HepG2 (cell line): ENCODE measurements at regions not wholly inside any gene's neighbourhood (a gene's known extent, or its start where the extent isn't known, plus 50 kb on each side); places are given as distances from the start of the nearest gene placed in this dataset.

Experiments used
- ATAC-seq: fragments of 200-7000 bp; cut with Tn5 transposase; 3 replicates; pipeline ENCODE4 v1.9.1; 2020; ENCODE audit warnings: mild to moderate bottlenecking, moderate library complexity
- BruUV-seq: library from RNA; stranded (reverse); fragments of 400-500 nt; replicated peaks from 2 replicates; lab custom pipeline; 2021; lab: Mats Ljungman, UMichigan
- CTCF ChIA-PET: fragments of 300-600 bp; formaldehyde crosslinking; extraction: SDS; loops from one replicate; lab custom pipeline; 2021; ENCODE audit warnings: low total read pairs, inconsistent platforms, low intra/inter-chr PET ratio; lab: Yijun Ruan, JAX
- POLR2A ChIA-PET: fragments of 350-600 bp; sonication (Branson Sonifier 250); formaldehyde crosslinking; loops from one replicate; lab custom pipeline; 2020; ENCODE audit warnings: antibody characterized with exemption, inconsistent platforms; lab: Yijun Ruan, JAX
- DNase-seq: peaks from one replicate; pipeline ENCODE4 v3.0.0-alpha.2; 2015; ENCODE audit warnings: low spot score
- FAIRE-seq: peaks from 3 replicates; lab custom pipeline; 2011; peaks lifted over from hg19 to GRCh38; lab: Jason Lieb, UNC
- H2AFZ ChIP-seq: one replicate; pipeline ENCODE4 v1.6.1; 2011; ENCODE audit warnings: low read length, inconsistent platforms
- H3K27ac ChIP-seq: fragments of 300-600 bp; 3 replicates; pipeline ENCODE4 v1.8.0; 2011; ENCODE audit warnings: mixed run types, mild to moderate bottlenecking, mixed read lengths, low read length, inconsistent platforms; ENCODE audit not compliant: insufficient read depth; ENCODE audit errors: extremely low read length
- H3K27me3 ChIP-seq, 2 experiments: fragments of 200-600 bp in 1 of 2; 2 replicates in 1 of 2; 3 replicates in 1 of 2; pipeline versions ENCODE4 v1.6.0 to v1.8.0; 2011; ENCODE audit warnings: low read length in 2 of 2, mild to moderate bottlenecking in 2 of 2, moderate library complexity in 2 of 2, inconsistent platforms in 1 of 2; ENCODE audit not compliant: insufficient read depth in 2 of 2, control insufficient read depth in 1 of 2
- H3K36me3 ChIP-seq, 2 experiments: fragments of 200-600 bp in 1 of 2; replicated peaks in 1 of 2; 2 replicates in 1 of 2; 3 replicates in 1 of 2; pipeline versions ENCODE4 v1.5.1 to v1.8.0; 2011; ENCODE audit warnings: low read length in 2 of 2, inconsistent platforms in 1 of 2; ENCODE audit not compliant: insufficient read depth in 2 of 2, control insufficient read depth in 1 of 2
- H3K4me1 ChIP-seq: 2 replicates; pipeline ENCODE4 v1.5.1; 2012; ENCODE audit warnings: low read length, inconsistent platforms; ENCODE audit not compliant: insufficient read depth
- H3K4me2 ChIP-seq: 2 replicates; pipeline ENCODE4 v1.6.0; 2011; ENCODE audit warnings: low read depth, low read length, inconsistent platforms
- H3K4me3 ChIP-seq, 3 experiments: fragments of 200-600 bp in 1 of 3; sonication (generic), shearing (Covaris generic) in 1 of 3; replicated peaks in 1 of 3; 2 replicates each; pipeline ENCODE4 v1.5.1; 2011 to 2016; ENCODE audit warnings: low read length in 3 of 3, inconsistent platforms in 2 of 3, low read depth in 2 of 3, mild to moderate bottlenecking in 2 of 3, control low read depth in 1 of 3, mixed read lengths in 1 of 3; ENCODE audit not compliant: insufficient read depth in 1 of 3
- H3K79me2 ChIP-seq: one replicate; pipeline ENCODE4 v1.6.1; 2011; ENCODE audit warnings: low read length, inconsistent platforms; ENCODE audit not compliant: insufficient read depth
- H3K9ac ChIP-seq: 2 replicates; pipeline ENCODE4 v1.6.0; 2011; ENCODE audit warnings: mild to moderate bottlenecking, low read depth, low read length, inconsistent platforms; ENCODE audit not compliant: insufficient read depth
- H3K9me3 ChIP-seq: 2 replicates; pipeline ENCODE4 v1.5.1; 2012; ENCODE audit warnings: mild to moderate bottlenecking, low read length
- H4K20me1 ChIP-seq: 2 replicates; pipeline ENCODE4 v1.6.0; 2011; ENCODE audit warnings: inconsistent platforms, mild to moderate bottlenecking, low read length, moderate library complexity; ENCODE audit not compliant: insufficient read depth
- ARID5B ChIP-seq: IDR thresholded peaks from 2 replicates; pipeline ENCODE4 v1.4.0; 2020; ENCODE audit warnings: mild to moderate bottlenecking, missing genetic modification reagents
- EED ChIP-seq: sonication (generic); formaldehyde crosslinking; IDR thresholded peaks from 2 replicates; pipeline ENCODE4 v1.5.0; 2020; ENCODE audit warnings: mild to moderate bottlenecking, missing genetic modification reagents
- FOXP1 ChIP-seq, 2 experiments: fragments of 450-650 bp in 1 of 2; IDR thresholded peaks; 2 replicates each; pipeline ENCODE4 v1.6.1; 2017 to 2018; ENCODE audit warnings: antibody characterized with exemption in 1 of 2
- HDAC1 ChIP-seq: sonication (generic); formaldehyde crosslinking; IDR thresholded peaks from 2 replicates; pipeline ENCODE4 v1.5.1; 2020; ENCODE audit warnings: mild to moderate bottlenecking, missing genetic modification reagents
- ISX ChIP-seq: sonication (generic); formaldehyde crosslinking; conservative IDR thresholded peaks from 2 replicates; pipeline ENCODE4 v1.5.0; 2020; ENCODE audit warnings: missing genetic modification reagents
- MEIS1 ChIP-seq: sonication (generic); formaldehyde crosslinking; IDR thresholded peaks from 2 replicates; pipeline ENCODE4 v1.9.0; 2021; ENCODE audit warnings: mild to moderate bottlenecking, missing genetic modification reagents, moderate library complexity, borderline replicate concordance
- RFX3 ChIP-seq: IDR thresholded peaks from 2 replicates; pipeline ENCODE4 v1.6.1; 2016; ENCODE audit warnings: missing biosample characterization, missing genetic modification reagents
- WIZ ChIP-seq: sonication (generic); formaldehyde crosslinking; IDR thresholded peaks from 2 replicates; pipeline ENCODE4 v1.5.1; 2020; ENCODE audit warnings: mild to moderate bottlenecking, missing genetic modification reagents
- ZFP41 ChIP-seq: sonication (generic); formaldehyde crosslinking; IDR thresholded peaks from 2 replicates; pipeline ENCODE4 v1.4.0; 2020; ENCODE audit warnings: mild to moderate bottlenecking, missing genetic modification reagents, borderline replicate concordance
- ZNF552 ChIP-seq: sonication (generic); formaldehyde crosslinking; IDR thresholded peaks from 2 replicates; pipeline ENCODE4 v1.9.0; 2022; ENCODE audit warnings: missing genetic modification reagents, mild to moderate bottlenecking, borderline replicate concordance
- ZNF670 ChIP-seq: sonication (generic); formaldehyde crosslinking; IDR thresholded peaks from 2 replicates; pipeline ENCODE4 v1.8.0; 2022; ENCODE audit warnings: mild to moderate bottlenecking, missing genetic modification reagents, borderline replicate concordance
- ZNF737 ChIP-seq: sonication (generic); formaldehyde crosslinking; IDR thresholded peaks from 2 replicates; pipeline ENCODE4 v1.5.0; 2020; ENCODE audit warnings: missing genetic modification reagents, mild to moderate bottlenecking, borderline replicate concordance
- ZNF841 ChIP-seq: sonication (generic); formaldehyde crosslinking; IDR thresholded peaks from 2 replicates; pipeline ENCODE4 v1.8.1; 2023; ENCODE audit warnings: missing genetic modification reagents, borderline replicate concordance
- WGBS: methylation state at CpG from one replicate; pipeline ENCODE4 v1.1.6; 2017; ENCODE audit warnings: low lambda C conversion rate; 5-methylcytosine and 5-hydroxymethylcytosine counted together
- in situ Hi-C: cut with HindIII; loops from 2 replicates; pipeline ENCODE4 v1.10.0; 2017; ENCODE audit warnings: low pct_unique_long_range_greater_than_20kb; ENCODE audit not compliant: extremely low pct_ligation_motif_present
- intact Hi-C: fragments of 100-400 bp; cut with micrococcal nuclease; formaldehyde crosslinking; loops from one replicate; pipeline ENCODE4 v1.10.0; 2022; ENCODE audit not compliant: unreplicated experiment
- TF ChIP-seq, protein P1 (sequence below): sonication (generic); formaldehyde crosslinking; conservative IDR thresholded peaks from 2 replicates; pipeline ENCODE4 v1.4.0; 2020; ENCODE audit warnings: missing genetic modification reagents
- TF ChIP-seq, protein P2 (sequence below): sonication (generic); formaldehyde crosslinking; IDR thresholded peaks from 2 replicates; pipeline ENCODE4 v1.9.0; 2022; ENCODE audit warnings: low read depth, missing genetic modification reagents

GRCh38 chr3:116994351-116994879 lies 284.8 kb downstream of the TUSC7 start:
- intact Hi-C loops: no loop called here
- POLR2A ChIA-PET: no interaction called here
- FAIRE-seq (no peak), DNase-seq (no peak), ATAC-seq (no peak)
- no peak overlapping the region for H3K4me2 ChIP-seq
- H3K4me1 ChIP-seq: no peaks in the 10 kb centered on the region
- H3K79me2 ChIP-seq: no peaks in the 10 kb centered on the region
- no peak overlapping the region for H2AFZ ChIP-seq
- 2% methylated on average over 3 of the region's 3 CpGs for WGBS
- no peaks in the 10 kb centered on the region for H3K36me3 ChIP-seq
- H3K9ac ChIP-seq: no peak overlapping the region
- H3K27ac ChIP-seq: no peak overlapping the region
- H3K9me3 ChIP-seq: no peaks in the 10 kb centered on the region
- H3K4me3 ChIP-seq: no peak overlapping the region
- H3K27me3 ChIP-seq: no peaks in the 10 kb centered on the region
- CTCF ChIA-PET: no interaction called here
- no peaks in the 10 kb centered on the region for H4K20me1 ChIP-seq
- BruUV-seq: no TSS peak
- in situ Hi-C loops: no loop called here
- TF ChIP-seq RFX3 (no peak), ISX (no peak), HDAC1 (CRISPR knock-in tag) (no peak), ZNF670 (CRISPR knock-in tag) (no peak), WIZ (no peak), ZNF841 (CRISPR knock-in tag) (no peak), ZFP41 (no peak), ZNF737 (no peak), FOXP1 (IDR thresholded peaks at IDR 0.05) (no peak), FOXP1 (CRISPR knock-in tag; IDR thresholded peaks at IDR 0.05) (no peak), ARID5B (CRISPR knock-in tag) (no peak), MEIS1 (CRISPR knock-in tag) (no peak), EED (no peak), ZNF552 (no peak)
- TF ChIP-seq, protein P1, sequence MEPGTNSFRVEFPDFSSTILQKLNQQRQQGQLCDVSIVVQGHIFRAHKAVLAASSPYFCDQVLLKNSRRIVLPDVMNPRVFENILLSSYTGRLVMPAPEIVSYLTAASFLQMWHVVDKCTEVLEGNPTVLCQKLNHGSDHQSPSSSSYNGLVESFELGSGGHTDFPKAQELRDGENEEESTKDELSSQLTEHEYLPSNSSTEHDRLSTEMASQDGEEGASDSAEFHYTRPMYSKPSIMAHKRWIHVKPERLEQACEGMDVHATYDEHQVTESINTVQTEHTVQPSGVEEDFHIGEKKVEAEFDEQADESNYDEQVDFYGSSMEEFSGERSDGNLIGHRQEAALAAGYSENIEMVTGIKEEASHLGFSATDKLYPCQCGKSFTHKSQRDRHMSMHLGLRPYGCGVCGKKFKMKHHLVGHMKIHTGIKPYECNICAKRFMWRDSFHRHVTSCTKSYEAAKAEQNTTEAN: no peak
- TF ChIP-seq, protein P2, sequence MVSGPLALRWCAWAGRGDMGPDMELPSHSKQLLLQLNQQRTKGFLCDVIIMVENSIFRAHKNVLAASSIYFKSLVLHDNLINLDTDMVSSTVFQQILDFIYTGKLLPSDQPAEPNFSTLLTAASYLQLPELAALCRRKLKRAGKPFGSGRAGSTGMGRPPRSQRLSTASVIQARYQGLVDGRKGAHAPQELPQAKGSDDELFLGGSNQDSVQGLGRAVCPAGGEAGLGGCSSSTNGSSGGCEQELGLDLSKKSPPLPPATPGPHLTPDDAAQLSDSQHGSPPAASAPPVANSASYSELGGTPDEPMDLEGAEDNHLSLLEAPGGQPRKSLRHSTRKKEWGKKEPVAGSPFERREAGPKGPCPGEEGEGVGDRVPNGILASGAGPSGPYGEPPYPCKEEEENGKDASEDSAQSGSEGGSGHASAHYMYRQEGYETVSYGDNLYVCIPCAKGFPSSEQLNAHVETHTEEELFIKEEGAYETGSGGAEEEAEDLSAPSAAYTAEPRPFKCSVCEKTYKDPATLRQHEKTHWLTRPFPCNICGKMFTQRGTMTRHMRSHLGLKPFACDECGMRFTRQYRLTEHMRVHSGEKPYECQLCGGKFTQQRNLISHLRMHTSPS: no peak
